Fibroblast of lung (primary cell): ENCODE measurements at regions not wholly inside any gene's neighbourhood (a gene's known extent, or its start where the extent isn't known, plus 50 kb on each side); places are given as distances from the start of the nearest gene placed in this dataset.

Experiments
- DNase-seq, 2 donors: peaks; one replicate each; pipeline versions ENCODE4 v3.0.0 to v3.0.0-alpha.2; 2010; ENCODE audit warnings: low read depth in 2 of 2
- H2AFZ ChIP-seq: 2 replicates; pipeline ENCODE4 v1.5.1; 2012; ENCODE audit warnings: low read length, control low read depth, inconsistent platforms
- H3K27ac ChIP-seq: 2 replicates; pipeline ENCODE4 v1.5.1; 2011; ENCODE audit warnings: low read length, control low read depth; ENCODE audit not compliant: insufficient read depth
- H3K27me3 ChIP-seq: 2 replicates; pipeline ENCODE4 v1.5.1; 2011; ENCODE audit warnings: mild to moderate bottlenecking, low read length; ENCODE audit not compliant: control insufficient read depth, insufficient read depth
- H3K36me3 ChIP-seq: 2 replicates; pipeline ENCODE4 v1.5.1; 2011; ENCODE audit warnings: low read length; ENCODE audit not compliant: control insufficient read depth, insufficient read depth
- H3K4me1 ChIP-seq: 2 replicates; pipeline ENCODE4 v1.5.1; 2011; ENCODE audit warnings: low read length; ENCODE audit not compliant: control insufficient read depth, insufficient read depth; ENCODE audit errors: extremely low read depth
- H3K4me2 ChIP-seq: 2 replicates; pipeline ENCODE4 v1.5.1; 2011; ENCODE audit warnings: low read length, control low read depth; ENCODE audit not compliant: insufficient read depth; ENCODE audit errors: extremely low read depth
- H3K4me3 ChIP-seq, 4 experiments: fragments of 200-600 bp in 1 of 4; sonication (generic) in 1 of 4; replicated peaks in 1 of 4; 2 replicates each; pipeline ENCODE4 v1.5.1; 2011 to 2016; ENCODE audit warnings: low read length in 4 of 4, low read depth in 3 of 4, mild to moderate bottlenecking in 3 of 4, control low read depth in 2 of 4, inconsistent platforms in 1 of 4, mixed read lengths in 1 of 4; ENCODE audit not compliant: insufficient read depth in 1 of 4; ENCODE audit errors: control extremely low read depth in 1 of 4
- H3K79me2 ChIP-seq: 2 replicates; pipeline ENCODE4 v1.5.1; 2012; ENCODE audit warnings: mild to moderate bottlenecking, low read length, inconsistent platforms; ENCODE audit not compliant: control insufficient read depth, insufficient read depth
- H3K9ac ChIP-seq: 2 replicates; pipeline ENCODE4 v1.5.1; 2011; ENCODE audit warnings: mild to moderate bottlenecking, low read length, control low read depth; ENCODE audit not compliant: insufficient read depth
- H3K9me3 ChIP-seq: 2 replicates; pipeline ENCODE4 v1.5.1; 2012; ENCODE audit warnings: low read depth, low read length; ENCODE audit not compliant: control insufficient read depth, insufficient read depth
- H4K20me1 ChIP-seq: 2 replicates; pipeline ENCODE4 v1.5.1; 2011; ENCODE audit warnings: low read length; ENCODE audit not compliant: control insufficient read depth, insufficient read depth; ENCODE audit errors: extremely low read depth
- EZH2 ChIP-seq: IDR thresholded peaks from 2 replicates; pipeline ENCODE4 v1.5.1; 2012; ENCODE audit warnings: low read length, control low read depth, mild to moderate bottlenecking; ENCODE audit errors: missing control alignments
- TF ChIP-seq, protein P1 (sequence below), 2 donors: IDR thresholded peaks in 1 of 2; conservative IDR thresholded peaks in 1 of 2; 1 replicate in 1 of 2; 2 replicates in 1 of 2; pipeline ENCODE4 v1.5.1; 2011 to 2012; ENCODE audit warnings: low read length in 2 of 2, control low read depth in 1 of 2, inconsistent platforms in 1 of 2, low read depth in 1 of 2, mild to moderate bottlenecking in 1 of 2

DNA sequence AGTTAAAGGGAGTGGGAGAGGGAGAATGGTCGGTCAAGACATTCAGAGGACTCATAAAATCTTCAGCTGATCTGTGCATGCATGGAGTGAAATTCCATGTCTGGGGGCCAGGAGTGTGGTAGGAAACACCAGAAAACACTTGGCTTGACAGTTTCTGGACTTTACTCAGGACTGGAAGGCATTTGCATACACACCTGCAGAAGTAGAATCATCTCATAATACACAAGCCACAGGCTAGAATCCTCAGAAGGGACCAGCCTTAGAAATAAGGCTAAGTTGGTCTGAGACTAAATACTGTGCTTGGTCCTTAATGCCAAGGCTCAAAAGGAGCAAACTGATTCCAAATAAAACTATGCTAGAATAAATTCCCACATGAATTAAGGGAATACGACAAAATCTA is 328.1 kb upstream of the KITLG start:
- Histone ChIP-seq H2AFZ (no peak overlapping the region), H3K9me3 (no peaks in the 10 kb centered on the region), H3K4me2 (no peak overlapping the region), H3K4me1 (no peaks in the 10 kb centered on the region), H3K27ac (no peak overlapping the region), H3K27me3 (no peaks in the 10 kb centered on the region), H3K4me3 (no peak overlapping the region), H3K79me2 (no peaks in the 10 kb centered on the region), H4K20me1 (no peaks in the 10 kb centered on the region), H3K36me3 (no peaks in the 10 kb centered on the region), H3K9ac (no peak overlapping the region)
- DNase-seq, result no peak
- TF ChIP-seq EZH2, result no peak
- TF ChIP-seq, protein P1, sequence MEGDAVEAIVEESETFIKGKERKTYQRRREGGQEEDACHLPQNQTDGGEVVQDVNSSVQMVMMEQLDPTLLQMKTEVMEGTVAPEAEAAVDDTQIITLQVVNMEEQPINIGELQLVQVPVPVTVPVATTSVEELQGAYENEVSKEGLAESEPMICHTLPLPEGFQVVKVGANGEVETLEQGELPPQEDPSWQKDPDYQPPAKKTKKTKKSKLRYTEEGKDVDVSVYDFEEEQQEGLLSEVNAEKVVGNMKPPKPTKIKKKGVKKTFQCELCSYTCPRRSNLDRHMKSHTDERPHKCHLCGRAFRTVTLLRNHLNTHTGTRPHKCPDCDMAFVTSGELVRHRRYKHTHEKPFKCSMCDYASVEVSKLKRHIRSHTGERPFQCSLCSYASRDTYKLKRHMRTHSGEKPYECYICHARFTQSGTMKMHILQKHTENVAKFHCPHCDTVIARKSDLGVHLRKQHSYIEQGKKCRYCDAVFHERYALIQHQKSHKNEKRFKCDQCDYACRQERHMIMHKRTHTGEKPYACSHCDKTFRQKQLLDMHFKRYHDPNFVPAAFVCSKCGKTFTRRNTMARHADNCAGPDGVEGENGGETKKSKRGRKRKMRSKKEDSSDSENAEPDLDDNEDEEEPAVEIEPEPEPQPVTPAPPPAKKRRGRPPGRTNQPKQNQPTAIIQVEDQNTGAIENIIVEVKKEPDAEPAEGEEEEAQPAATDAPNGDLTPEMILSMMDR (conservative IDR thresholded peaks at IDR 0.05 in 1 of 2, IDR thresholded peaks at IDR 0.05 in 1 of 2; ENCODE audit: low read depth in 1 of 2, low read length in 2 of 2), result no peak

DNA sequence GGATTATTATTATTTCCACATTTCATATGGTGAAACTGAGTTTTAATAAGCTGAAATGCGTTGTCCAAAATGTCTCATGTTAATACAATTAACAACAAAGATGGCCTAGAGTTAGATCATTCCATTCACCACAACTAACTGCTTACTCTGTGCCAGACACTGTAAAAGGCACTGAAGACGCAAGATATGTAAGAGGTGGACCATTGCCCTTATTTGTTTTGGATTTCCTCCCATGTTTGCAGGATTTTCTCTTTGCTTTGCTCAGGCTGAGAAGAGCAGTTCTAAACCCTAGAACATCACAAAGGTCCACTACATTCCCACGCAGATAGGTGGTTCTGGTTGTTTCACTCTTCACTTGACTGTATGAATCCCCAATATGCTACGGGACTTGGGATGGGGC is 324.4 kb upstream of the KITLG start:
- Histone ChIP-seq H3K79me2 (no peaks in the 10 kb centered on the region), H3K4me2 (no peak overlapping the region), H3K4me1 (no peaks in the 10 kb centered on the region), H3K9ac (no peak overlapping the region), H4K20me1 (no peaks in the 10 kb centered on the region), H2AFZ (no peak overlapping the region), H3K9me3 (no peaks in the 10 kb centered on the region), H3K4me3 (no peak overlapping the region), H3K27ac (no peak overlapping the region), H3K27me3 (no peaks in the 10 kb centered on the region), H3K36me3 (no peaks in the 10 kb centered on the region)
- TF ChIP-seq EZH2, result no peak
- TF ChIP-seq, protein P1 (conservative IDR thresholded peaks at IDR 0.05 in 1 of 2, IDR thresholded peaks at IDR 0.05 in 1 of 2; ENCODE audit: low read depth in 1 of 2, low read length in 2 of 2), result no peak
- peak in 1 of 2 donors; percentile 19 for DNase-seq

DNA sequence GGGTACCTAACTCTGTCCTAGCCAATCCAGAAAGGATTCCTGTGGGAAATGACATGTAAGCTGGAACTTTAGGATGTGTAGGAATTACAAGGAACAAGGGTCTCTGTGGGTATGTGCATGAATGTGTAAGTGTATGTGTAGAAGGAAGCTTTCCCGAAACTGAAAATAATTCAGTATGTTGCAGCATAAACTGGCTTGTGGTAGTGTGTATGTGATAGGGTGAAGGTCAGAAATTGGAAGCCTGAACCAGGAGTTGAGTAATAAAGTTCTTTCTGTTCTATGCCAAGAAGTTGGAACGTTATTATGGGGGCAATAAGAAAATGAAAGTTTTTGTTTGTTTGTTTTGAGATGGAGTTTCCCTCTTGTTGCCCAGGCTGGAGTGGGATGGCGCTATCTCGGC is 323.1 kb upstream of the KITLG start:
- H3K27me3 ChIP-seq, result no peaks in the 10 kb centered on the region
- no peaks in the 10 kb centered on the region for H3K4me1 ChIP-seq

More for the DNA sequence above, 323.1 kb upstream of the KITLG start:
- Histone ChIP-seq H3K4me3 (no peak overlapping the region), H3K27ac (no peak overlapping the region), H2AFZ (no peak overlapping the region), H3K36me3 (no peaks in the 10 kb centered on the region), H3K79me2 (no peaks in the 10 kb centered on the region), H3K9me3 (no peaks in the 10 kb centered on the region), H3K4me2 (no peak overlapping the region), H4K20me1 (no peaks in the 10 kb centered on the region), H3K9ac (no peak overlapping the region)
- TF ChIP-seq EZH2, result no peak
- TF ChIP-seq, protein P1 (conservative IDR thresholded peaks at IDR 0.05 in 1 of 2, IDR thresholded peaks at IDR 0.05 in 1 of 2; ENCODE audit: low read depth in 1 of 2, low read length in 2 of 2), result no peak
- DNase-seq, result no peak
